Activated CD4-positive, alpha-beta T cell treated with anti-CD3 and anti-CD28 coated beads, Interleukin-2, amount 10 ng/mL, durations not matched to agents 24 days and 14 days (primary cell): ENCODE measurements at regions not wholly inside any gene's neighbourhood (a gene's known extent, or its start where the extent isn't known, plus 50 kb on each side); places are given as distances from the start of the nearest gene placed in this dataset.

Experiments
- DNase-seq: peaks from one replicate; pipeline ENCODE4 v3.0.0; 2022
- H3K27ac Mint-ChIP-seq: one replicate; pipeline ENCODE4 v1.8.0; 2022; ENCODE audit warnings: mild to moderate bottlenecking, mixed read lengths
- H3K27me3 Mint-ChIP-seq: one replicate; pipeline ENCODE4 v1.8.0; 2022; ENCODE audit warnings: mixed read lengths
- H3K36me3 Mint-ChIP-seq: one replicate; pipeline ENCODE4 v1.8.0; 2022; ENCODE audit warnings: low read depth, mild to moderate bottlenecking, mixed read lengths
- H3K4me1 Mint-ChIP-seq: one replicate; pipeline ENCODE4 v1.8.0; 2021; ENCODE audit warnings: mixed read lengths
- H3K4me3 Mint-ChIP-seq: one replicate; pipeline ENCODE4 v1.8.0; 2022; ENCODE audit warnings: mild to moderate bottlenecking, moderate library complexity, mixed read lengths
- H3K9me3 Mint-ChIP-seq: one replicate; pipeline ENCODE4 v1.8.0; 2021; ENCODE audit warnings: mixed read lengths
- intact Hi-C: fragments of 100-400 bp; cut with micrococcal nuclease; formaldehyde crosslinking; loops from one replicate; pipeline ENCODE4 v1.15.1; 2023

DNA sequence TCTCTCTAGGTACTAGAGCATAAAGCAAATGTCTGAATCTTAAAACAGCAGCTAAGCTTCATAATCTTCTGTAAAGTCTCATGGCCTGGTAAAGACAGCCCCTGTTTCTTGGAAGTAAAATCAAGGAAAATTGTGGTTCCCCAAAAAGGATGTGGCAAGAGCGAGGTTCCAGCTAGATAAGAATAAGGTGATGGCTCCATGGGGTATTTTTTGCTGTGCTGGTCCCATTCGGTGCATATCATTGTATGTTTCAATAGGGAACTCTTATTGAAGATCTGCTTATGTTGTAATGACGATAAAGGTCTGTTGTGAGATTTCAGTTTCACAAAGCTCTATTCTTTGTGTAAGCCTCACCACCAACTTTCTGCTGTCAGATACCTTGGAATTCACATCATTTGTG lies 316.9 kb upstream of the NOCT start:
- intact Hi-C loops, result no loop called here

DNA sequence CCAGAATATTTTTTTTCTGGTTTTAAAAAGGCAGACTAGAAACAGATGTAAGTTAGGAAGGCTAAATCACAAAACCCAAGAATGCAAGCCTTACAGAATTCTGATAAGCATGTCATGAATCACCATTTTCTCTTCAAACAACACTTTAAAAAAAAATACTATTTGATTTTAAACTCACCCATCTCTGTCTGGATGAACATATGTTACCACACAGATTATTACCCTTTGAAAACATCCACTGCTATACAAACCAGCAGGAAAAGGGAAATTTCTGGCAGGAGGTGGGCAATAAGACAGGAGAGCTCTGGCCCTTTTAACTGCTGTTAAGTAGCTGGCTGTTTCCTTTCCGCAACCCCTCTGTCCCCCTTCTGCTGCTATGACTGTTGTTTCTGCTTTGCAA lies 317.7 kb upstream of the NOCT start:
- no peak overlapping the region for H3K4me3 Mint-ChIP-seq
- intact Hi-C loops, result no loop called here

More for the DNA sequence above, 316.9 kb upstream of the NOCT start:
- H3K36me3 Mint-ChIP-seq, result no peaks in the 10 kb centered on the region
- no peaks in the 10 kb centered on the region for H3K4me1 Mint-ChIP-seq
- H3K27me3 Mint-ChIP-seq, result no peaks in the 10 kb centered on the region
- no peak overlapping the region for H3K4me3 Mint-ChIP-seq
- H3K9me3 Mint-ChIP-seq, result no peaks in the 10 kb centered on the region
- DNase-seq, result no peak
- H3K27ac Mint-ChIP-seq, result no peak overlapping the region

DNA sequence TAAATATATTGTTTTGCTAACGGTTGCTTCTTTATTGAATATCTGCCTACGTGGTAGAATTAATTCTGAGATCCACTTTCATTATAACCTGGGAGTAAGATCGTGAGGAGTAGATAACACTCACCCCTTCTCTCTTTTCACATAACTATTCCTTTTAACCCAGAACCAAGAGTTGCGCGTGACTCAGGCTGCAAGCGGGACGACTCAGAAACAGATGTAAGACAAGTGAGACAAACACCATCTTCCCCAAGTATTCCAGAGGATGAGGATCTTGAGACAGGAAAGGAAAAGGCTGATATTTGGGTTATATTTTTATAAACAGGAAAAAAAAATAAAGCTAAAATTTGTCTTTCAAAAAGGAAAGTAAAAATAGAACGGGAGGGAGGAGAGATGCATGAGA lies 318.8 kb upstream of the NOCT start:
- no peaks in the 10 kb centered on the region for H3K4me1 Mint-ChIP-seq
- intact Hi-C loops, result no loop called here
- H3K27me3 Mint-ChIP-seq, result no peaks in the 10 kb centered on the region
- no peak overlapping the region for H3K4me3 Mint-ChIP-seq
- no peak overlapping the region for H3K27ac Mint-ChIP-seq
- no peaks in the 10 kb centered on the region for H3K36me3 Mint-ChIP-seq
- H3K9me3 Mint-ChIP-seq, result no peaks in the 10 kb centered on the region
- DNase-seq, result no peak

More for the DNA sequence above, 317.7 kb upstream of the NOCT start:
- H3K9me3 Mint-ChIP-seq, result no peaks in the 10 kb centered on the region
- H3K36me3 Mint-ChIP-seq, result no peaks in the 10 kb centered on the region
- no peak overlapping the region for H3K27ac Mint-ChIP-seq
- no peaks in the 10 kb centered on the region for H3K4me1 Mint-ChIP-seq
- H3K27me3 Mint-ChIP-seq, result no peaks in the 10 kb centered on the region
- DNase-seq, result no peak

DNA sequence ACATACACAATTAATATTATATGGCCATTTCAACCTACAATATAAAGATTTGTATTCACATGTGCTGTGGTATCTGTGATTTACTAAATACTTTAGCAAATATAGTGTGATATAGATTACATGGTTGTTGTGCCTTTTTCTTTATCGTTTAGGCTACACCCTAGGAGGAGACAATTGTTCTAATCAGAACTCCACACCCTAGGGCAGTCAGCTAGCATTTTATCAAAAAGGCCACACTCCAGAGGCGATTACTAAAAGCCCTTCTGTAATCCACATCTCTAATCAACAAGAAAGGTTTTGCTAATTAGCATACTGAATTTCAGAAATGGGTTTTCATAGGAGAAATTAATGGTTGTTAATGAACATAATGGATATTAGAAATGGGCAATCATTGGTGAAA lies 319.5 kb upstream of the NOCT start:
- intact Hi-C loops, result no loop called here
- H3K9me3 Mint-ChIP-seq, result no peaks in the 10 kb centered on the region
- H3K4me1 Mint-ChIP-seq, result no peaks in the 10 kb centered on the region
- no peak overlapping the region for H3K4me3 Mint-ChIP-seq
- no peak overlapping the region for H3K27ac Mint-ChIP-seq
- no peak for DNase-seq
- no peaks in the 10 kb centered on the region for H3K27me3 Mint-ChIP-seq
- H3K36me3 Mint-ChIP-seq, result no peaks in the 10 kb centered on the region

DNA sequence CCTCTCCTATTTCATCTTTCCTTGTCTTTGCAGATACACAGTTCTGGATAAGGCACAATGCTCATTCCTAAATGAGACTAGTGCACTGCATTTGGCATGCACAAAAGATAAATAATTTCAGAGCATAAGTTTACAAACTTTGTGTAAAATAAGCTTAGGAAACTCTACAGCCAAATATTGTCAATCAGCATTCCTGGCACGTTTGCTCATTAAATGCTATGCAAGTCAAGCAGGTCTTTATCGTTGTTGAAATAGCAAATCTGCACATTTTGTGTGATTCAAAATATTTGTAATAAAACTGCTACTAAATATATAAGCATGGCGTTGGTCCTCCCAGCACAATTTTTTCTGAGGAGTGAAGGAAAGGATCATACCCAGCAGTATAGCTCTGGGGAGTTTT lies 322.1 kb upstream of the NOCT start:
- Mint-ChIP-seq H3K4me3 (no peak overlapping the region), H3K4me1 (no peaks in the 10 kb centered on the region), H3K9me3 (no peaks in the 10 kb centered on the region), H3K36me3 (no peaks in the 10 kb centered on the region), H3K27ac (no peak overlapping the region), H3K27me3 (no peaks in the 10 kb centered on the region)
- intact Hi-C loops, result no loop called here
- no peak for DNase-seq

DNA sequence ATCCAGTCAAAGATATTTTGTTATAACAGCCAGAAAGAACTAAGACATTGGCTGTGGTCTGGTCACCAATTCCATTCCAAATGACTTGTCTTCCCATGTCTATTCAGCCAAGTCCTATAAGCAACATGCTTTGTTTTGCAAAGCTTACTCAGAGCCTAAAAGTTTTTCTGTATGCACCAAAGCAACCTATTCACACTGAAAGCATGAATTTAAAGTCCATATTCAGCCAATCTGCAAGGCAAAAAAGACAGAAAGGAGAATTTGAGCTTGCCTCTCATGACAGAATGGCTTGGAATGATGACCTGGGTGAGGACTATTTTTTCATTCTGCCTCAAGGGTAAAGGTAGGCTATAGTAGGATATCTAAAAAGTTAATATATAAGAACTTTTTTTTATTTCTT lies 323.2 kb upstream of the NOCT start:
- intact Hi-C loops, result no loop called here
- no peaks in the 10 kb centered on the region for H3K4me1 Mint-ChIP-seq
- DNase-seq, result no peak
- H3K9me3 Mint-ChIP-seq, result no peaks in the 10 kb centered on the region
- no peaks in the 10 kb centered on the region for H3K36me3 Mint-ChIP-seq
- H3K4me3 Mint-ChIP-seq, result no peak overlapping the region
- no peaks in the 10 kb centered on the region for H3K27me3 Mint-ChIP-seq
- H3K27ac Mint-ChIP-seq, result no peak overlapping the region

DNA sequence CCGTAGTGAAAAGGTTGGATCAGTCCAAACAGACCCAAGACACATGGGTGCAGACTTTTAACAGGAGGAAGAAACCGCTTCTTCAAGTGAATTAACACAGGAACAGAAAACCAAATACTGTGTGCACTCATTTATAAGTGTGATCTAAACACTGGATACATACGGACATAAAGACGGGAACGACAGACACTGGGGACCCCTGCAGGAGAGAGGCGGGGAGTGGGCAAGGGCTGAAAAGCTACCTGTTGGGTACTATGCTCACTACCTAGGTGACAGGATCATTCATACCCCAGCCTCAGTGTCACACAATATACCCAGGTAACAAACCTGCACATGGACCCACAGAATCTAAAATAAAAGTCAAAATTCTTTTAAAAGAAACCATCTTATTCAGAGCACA lies 326.0 kb upstream of the NOCT start:
- Mint-ChIP-seq H3K36me3 (no peaks in the 10 kb centered on the region), H3K27me3 (peaks cover 2% of the 10 kb centered on the region), H3K27ac (no peak overlapping the region), H3K4me3 (no peak overlapping the region), H3K4me1 (no peaks in the 10 kb centered on the region), H3K9me3 (no peaks in the 10 kb centered on the region)
- intact Hi-C loops, result no loop called here
- DNase-seq, result no peak

DNA sequence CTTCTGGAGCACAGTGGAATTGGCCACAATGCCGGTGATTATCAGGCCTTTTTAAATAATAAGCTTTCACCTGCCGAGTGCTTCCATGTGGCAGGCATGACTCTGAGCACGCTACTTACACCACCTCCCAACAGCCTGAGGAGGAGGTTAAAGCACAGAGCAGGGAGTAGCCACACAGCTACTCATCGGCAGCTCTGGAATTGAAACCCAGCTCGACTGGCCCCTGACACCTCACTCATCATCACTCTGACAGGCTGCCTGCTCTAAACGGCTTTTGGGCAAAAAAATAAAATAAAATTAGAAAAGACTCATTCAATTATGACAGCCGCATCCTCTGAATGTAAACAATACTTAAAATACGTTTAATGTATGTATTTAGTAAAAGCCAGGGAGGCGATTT lies 326.4 kb upstream of the NOCT start:
- Mint-ChIP-seq H3K9me3 (no peaks in the 10 kb centered on the region), H3K4me3 (no peak overlapping the region), H3K4me1 (no peaks in the 10 kb centered on the region), H3K27ac (no peak overlapping the region), H3K36me3 (no peaks in the 10 kb centered on the region), H3K27me3 (peaks cover 2% of the 10 kb centered on the region)
- intact Hi-C loops, result no loop called here
- no peak for DNase-seq

DNA sequence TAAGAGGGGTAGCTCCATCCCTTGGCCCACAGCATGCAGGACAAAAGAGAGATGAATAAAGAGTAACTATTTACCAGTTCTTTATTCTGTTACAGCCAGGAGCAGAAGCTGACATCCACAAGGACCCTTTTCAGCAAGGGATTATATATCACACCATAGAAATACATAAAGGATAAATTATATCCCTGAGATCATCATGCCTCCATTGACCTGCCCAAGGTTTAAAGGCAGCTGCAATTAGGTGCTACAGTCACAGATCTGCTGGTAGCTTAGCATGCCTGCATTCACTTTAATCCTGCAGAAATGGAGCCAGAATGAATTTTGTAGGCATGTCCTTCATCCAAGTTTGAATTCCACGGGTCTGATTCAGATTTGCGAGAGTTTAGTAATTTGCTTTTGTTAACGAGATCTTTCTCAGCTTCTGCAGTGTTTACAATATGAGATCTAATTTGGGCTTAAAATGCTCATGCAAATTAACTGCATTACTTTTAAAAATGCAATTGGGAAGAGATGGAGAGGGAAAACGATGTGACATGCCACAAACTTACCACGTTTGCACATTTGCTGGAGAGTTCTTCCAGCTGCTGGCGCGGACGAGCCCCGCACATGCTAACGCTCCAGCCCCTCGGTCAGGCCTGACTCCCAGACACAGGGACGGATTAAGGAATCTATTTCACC lies 327.0 kb upstream of the NOCT start:
- Mint-ChIP-seq H3K27me3 (peaks cover 4% of the 10 kb centered on the region), H3K9me3 (no peaks in the 10 kb centered on the region), H3K36me3 (no peaks in the 10 kb centered on the region)

DNA sequence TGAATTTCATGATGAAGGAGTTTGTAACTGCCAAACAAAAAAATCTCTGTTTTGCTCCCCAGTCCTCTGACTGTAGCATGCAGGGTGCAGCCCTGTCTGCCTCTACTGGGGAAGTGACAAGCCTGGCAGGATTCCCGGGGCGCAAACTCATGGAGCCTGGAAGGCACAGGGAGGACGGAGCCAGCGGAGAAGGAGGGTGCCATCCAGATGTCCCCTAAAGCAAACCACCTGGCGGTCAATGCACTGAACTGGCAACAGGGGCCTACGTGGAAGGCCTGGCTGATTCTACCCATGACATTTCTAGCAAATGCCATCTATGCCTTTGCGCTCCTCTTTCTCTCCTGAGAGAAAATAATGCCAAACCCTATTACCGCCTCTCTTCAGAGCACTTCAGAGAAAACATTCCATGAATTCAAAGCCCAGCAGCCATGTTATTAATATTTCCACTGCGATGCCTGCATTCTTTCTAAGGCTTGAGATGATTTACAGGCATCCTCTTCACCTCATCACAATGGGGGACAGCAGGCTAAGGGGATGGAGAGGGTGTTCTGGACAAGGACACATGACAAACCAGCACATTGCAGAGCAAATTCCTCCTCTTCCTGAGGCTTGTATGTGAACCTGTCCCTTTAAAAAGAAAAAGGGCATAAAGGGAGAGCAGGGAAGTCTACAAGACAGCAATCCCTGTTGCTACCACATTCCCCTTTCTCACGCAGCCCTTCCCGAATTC lies 329.3 kb upstream of the NOCT start:
- intact Hi-C loops, result no loop called here
- H3K36me3 Mint-ChIP-seq, result no peaks in the 10 kb centered on the region
- no peak overlapping the region for H3K27ac Mint-ChIP-seq
- H3K9me3 Mint-ChIP-seq, result no peaks in the 10 kb centered on the region
- no peak for DNase-seq
- no peak overlapping the region for H3K4me3 Mint-ChIP-seq
- peaks cover 13% of the 10 kb centered on the region for H3K27me3 Mint-ChIP-seq
- no peaks in the 10 kb centered on the region for H3K4me1 Mint-ChIP-seq

More for the DNA sequence above, 327.0 kb upstream of the NOCT start:
- Mint-ChIP-seq H3K4me1 (no peaks in the 10 kb centered on the region), H3K27ac (no peak overlapping the region), H3K4me3 (no peak overlapping the region)
- no peak for DNase-seq
- intact Hi-C loops, result no loop called here

DNA sequence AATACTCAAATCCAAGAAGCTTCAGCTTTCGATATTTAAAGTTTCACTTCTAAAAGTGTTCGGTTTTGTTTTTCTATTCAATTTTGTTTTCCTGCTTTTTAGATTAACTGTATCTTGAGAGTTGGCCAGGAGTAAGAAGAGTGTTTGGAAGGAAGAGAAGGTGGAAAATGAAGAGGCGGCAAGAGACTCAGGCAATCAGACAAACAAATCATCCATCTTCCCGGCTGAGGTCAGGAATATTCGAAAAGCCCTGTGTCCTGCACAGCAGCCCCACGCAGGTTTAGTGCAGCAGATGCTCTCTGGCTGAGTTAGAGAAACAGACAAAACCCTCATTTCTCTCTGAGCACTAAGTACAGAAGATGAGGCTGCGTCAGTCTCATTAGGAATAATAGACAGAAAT lies 330.3 kb upstream of the NOCT start:
- H3K27me3 Mint-ChIP-seq, result peaks cover 13% of the 10 kb centered on the region
- no peaks in the 10 kb centered on the region for H3K9me3 Mint-ChIP-seq
- no peaks in the 10 kb centered on the region for H3K36me3 Mint-ChIP-seq
- H3K4me3 Mint-ChIP-seq, result no peak overlapping the region
- intact Hi-C loops, result no loop called here
- DNase-seq, result no peak
- H3K27ac Mint-ChIP-seq, result no peak overlapping the region
- H3K4me1 Mint-ChIP-seq, result no peaks in the 10 kb centered on the region

DNA sequence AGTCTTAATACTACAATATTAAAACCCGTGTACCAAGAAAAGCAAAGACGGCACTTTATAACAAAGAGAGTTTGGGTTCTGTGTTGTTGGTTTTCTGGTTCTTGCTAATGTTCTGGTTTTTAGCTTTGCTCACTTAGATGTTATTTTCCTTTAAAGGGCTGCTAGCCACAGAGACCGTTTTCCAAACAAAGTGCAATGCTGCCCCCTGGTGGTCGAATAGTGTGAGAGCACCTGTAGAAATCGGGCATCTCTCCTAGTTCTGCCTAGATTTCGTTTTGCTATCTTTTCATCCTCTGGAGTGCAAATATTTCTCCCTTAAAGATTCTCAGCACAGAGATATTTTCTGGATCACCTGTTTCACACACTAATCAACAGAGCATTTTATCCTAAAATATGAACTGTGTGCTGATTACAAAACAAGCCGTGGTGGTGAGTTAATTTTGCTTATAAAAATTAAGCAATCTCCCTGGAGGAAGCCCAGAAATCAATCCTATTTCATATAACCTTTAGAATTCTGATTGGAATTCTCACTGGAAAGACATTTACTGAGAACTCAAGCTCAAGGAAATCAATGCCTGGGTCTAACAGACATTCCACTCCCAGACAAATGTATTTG lies 334.5 kb upstream of the NOCT start:
- H3K4me3 Mint-ChIP-seq, result no peak overlapping the region
- H3K27me3 Mint-ChIP-seq, result peaks cover 13% of the 10 kb centered on the region
- H3K36me3 Mint-ChIP-seq, result no peaks in the 10 kb centered on the region
- no peaks in the 10 kb centered on the region for H3K4me1 Mint-ChIP-seq
- peak; percentile 90 for DNase-seq
- intact Hi-C loops, result loop anchor here (1.0 to 5.0 kb wide), 3 partner anchors 190 to 646 kb away; no protein-coding TSS in a partner anchor
- no peak overlapping the region for H3K27ac Mint-ChIP-seq
- H3K9me3 Mint-ChIP-seq, result no peaks in the 10 kb centered on the region

DNA sequence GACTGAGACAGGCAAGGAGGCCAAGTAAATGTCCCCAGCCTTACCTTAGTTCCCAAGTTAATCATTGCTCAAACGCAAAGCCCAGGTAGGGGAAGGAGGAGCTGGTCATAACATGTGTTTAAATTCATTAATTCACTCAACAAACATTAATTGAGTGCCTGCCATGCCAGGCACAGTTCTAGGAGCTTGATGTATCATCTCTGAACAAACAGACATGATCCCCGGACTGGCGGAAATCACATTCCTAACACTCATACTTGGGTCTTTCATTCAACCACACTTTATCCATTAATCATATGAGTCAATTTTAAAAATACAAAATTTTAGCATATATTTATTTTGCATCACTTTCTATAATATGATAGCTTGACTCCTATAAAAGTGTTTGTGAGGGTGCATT lies 335.3 kb upstream of the NOCT start:
- Mint-ChIP-seq H3K9me3 (no peaks in the 10 kb centered on the region), H3K27ac (no peak overlapping the region), H3K27me3 (peaks cover 15% of the 10 kb centered on the region), H3K4me1 (no peaks in the 10 kb centered on the region), H3K36me3 (no peaks in the 10 kb centered on the region), H3K4me3 (no peak overlapping the region)
- intact Hi-C loops, result loop anchor here (1.0 to 5.0 kb wide), 3 partner anchors 191 to 645 kb away; no protein-coding TSS in a partner anchor
- DNase-seq, result no peak

DNA sequence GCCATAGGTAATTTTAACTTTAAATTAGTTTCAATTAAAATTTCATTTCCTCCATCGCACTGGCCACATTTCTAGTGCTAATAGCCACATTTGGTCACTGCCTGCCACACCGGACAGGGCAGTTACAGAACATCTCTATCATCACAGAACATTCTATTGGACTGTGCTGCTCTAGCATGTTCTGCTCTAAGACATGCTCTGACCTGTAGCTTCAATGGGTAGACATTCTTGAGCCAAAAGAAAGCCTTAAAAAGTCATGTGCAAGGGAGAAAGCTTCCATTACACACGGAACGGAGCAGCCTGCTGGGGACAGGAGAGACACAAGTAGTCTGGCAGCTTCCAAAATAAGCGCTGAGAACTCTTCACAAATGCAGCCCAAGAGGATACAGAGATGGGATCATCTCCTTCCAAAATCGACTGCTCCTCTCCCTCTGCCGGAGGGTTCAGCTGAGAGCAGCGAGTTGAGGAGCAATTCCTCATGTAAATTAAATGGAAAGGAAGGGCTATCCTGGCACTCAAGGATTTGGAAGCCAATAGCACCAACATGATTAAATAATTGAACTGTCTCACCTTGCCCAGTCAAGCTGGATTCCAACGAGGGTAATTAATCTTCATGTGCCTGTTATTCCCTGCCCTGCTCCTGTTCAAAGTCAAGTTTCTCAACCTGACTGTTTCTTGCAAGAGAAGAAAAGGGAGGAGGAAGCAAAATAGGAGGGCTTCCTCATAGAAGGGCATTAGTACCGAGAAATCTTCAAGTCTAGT lies 336.4 kb upstream of the NOCT start:
- Mint-ChIP-seq H3K9me3 (no peaks in the 10 kb centered on the region), H3K27me3 (peaks cover 13% of the 10 kb centered on the region), H3K36me3 (no peaks in the 10 kb centered on the region), H3K4me3 (no peak overlapping the region), H3K27ac (no peak overlapping the region), H3K4me1 (no peaks in the 10 kb centered on the region)
- no peak for DNase-seq
- intact Hi-C loops, result no loop called here
